IMR-90 (cell line): ENCODE measurements at regions not wholly inside any gene's neighbourhood (a gene's known extent, or its start where the extent isn't known, plus 50 kb on each side); places are given as distances from the start of the nearest gene placed in this dataset.

Experiments
- ATAC-seq: fragments of 200-7000 bp; cut with Tn5 transposase; 2 replicates; pipeline ENCODE4 v1.9.1; 2020; ENCODE audit warnings: low read depth, mild to moderate bottlenecking, moderate library complexity
- BruUV-seq: library from RNA; stranded (reverse); fragments of 400-500 nt; replicated peaks from 2 replicates; lab custom pipeline; 2021; lab: Mats Ljungman, UMichigan
- CTCF ChIA-PET: fragments of 300-600 bp; formaldehyde crosslinking; extraction: SDS; loops from one replicate; lab custom pipeline; 2021; ENCODE audit warnings: antibody characterized with exemption; lab: Yijun Ruan, JAX
- POLR2A ChIA-PET: fragments of 300-600 bp; sonication (Branson Sonifier 250); formaldehyde crosslinking; loops from one replicate; lab custom pipeline; 2022; ENCODE audit warnings: antibody characterized with exemption; ENCODE audit not compliant: unreplicated experiment; lab: Charles Lee
- DNase-seq: peaks from one replicate; pipeline ENCODE4 v3.0.0; 2013
- H2AFZ ChIP-seq: replicated peaks from 2 replicates; pipeline ENCODE3; 2013; ENCODE audit warnings: low read length, mild to moderate bottlenecking; ENCODE audit not compliant: poor library complexity
- H2AK5ac ChIP-seq: 2 replicates; pipeline ENCODE4 v1.6.1; 2013; ENCODE audit warnings: low read depth, low read length, inconsistent platforms
- H2AK9ac ChIP-seq: replicated peaks from 2 replicates; pipeline ENCODE3; 2013; ENCODE audit warnings: mild to moderate bottlenecking, low read depth, low read length, moderate library complexity; ENCODE audit not compliant: poor library complexity
- H2BK120ac ChIP-seq: 2 replicates; pipeline ENCODE4 v1.6.1; 2013; ENCODE audit warnings: low read depth, low read length, inconsistent platforms
- H2BK15ac ChIP-seq: 3 replicates; pipeline ENCODE4 v1.6.1; 2013; ENCODE audit warnings: low read depth, low read length, inconsistent platforms
- H2BK20ac ChIP-seq: 2 replicates; pipeline ENCODE4 v1.6.1; 2013; ENCODE audit warnings: low read depth, mild to moderate bottlenecking, inconsistent platforms, low read length, moderate library complexity
- H2BK5ac ChIP-seq: 2 replicates; pipeline ENCODE4 v1.6.1; 2013; ENCODE audit warnings: mild to moderate bottlenecking, low read depth, low read length, inconsistent platforms; ENCODE audit not compliant: poor library complexity, severe bottlenecking
- H3K14ac ChIP-seq: replicated peaks from 2 replicates; pipeline ENCODE4 v1.6.1; 2013; ENCODE audit warnings: low read depth, low read length, inconsistent platforms
- H3K18ac ChIP-seq: 2 replicates; pipeline ENCODE4 v1.6.1; 2013; ENCODE audit warnings: low read depth, low read length, control low read depth
- H3K23ac ChIP-seq: 2 replicates; pipeline ENCODE4 v1.6.1; 2013; ENCODE audit warnings: low read depth, low read length, inconsistent platforms
- H3K27ac ChIP-seq: 2 replicates; pipeline ENCODE4 v1.5.1; 2013; ENCODE audit warnings: mild to moderate bottlenecking, control low read depth, low read length; ENCODE audit not compliant: insufficient read depth
- H3K27me3 ChIP-seq: 2 replicates; pipeline ENCODE4 v1.6.1; 2013; ENCODE audit warnings: low read length; ENCODE audit not compliant: control insufficient read depth, insufficient read depth
- H3K36me3 ChIP-seq: 2 replicates; pipeline ENCODE4 v1.6.1; 2013; ENCODE audit warnings: low read length, mixed read lengths; ENCODE audit not compliant: control insufficient read depth, insufficient read depth
- H3K4ac ChIP-seq: 2 replicates; pipeline ENCODE4 v1.6.1; 2013; ENCODE audit warnings: low read depth, low read length, inconsistent platforms
- H3K4me1 ChIP-seq: 2 replicates; pipeline ENCODE4 v1.6.1; 2013; ENCODE audit warnings: low read length, mixed read lengths; ENCODE audit not compliant: control insufficient read depth, insufficient read depth
- H3K4me2 ChIP-seq: 2 replicates; pipeline ENCODE4 v1.6.1; 2013; ENCODE audit warnings: low read depth, mild to moderate bottlenecking, control low read depth, low read length, moderate library complexity
- H3K4me3 ChIP-seq: 2 replicates; pipeline ENCODE4 v1.5.1; 2013; ENCODE audit warnings: low read depth, mild to moderate bottlenecking, control low read depth, low read length, moderate library complexity; ENCODE audit not compliant: insufficient read depth
- H3K56ac ChIP-seq: 2 replicates; pipeline ENCODE4 v1.6.1; 2013; ENCODE audit warnings: low read length, inconsistent platforms; ENCODE audit not compliant: insufficient read depth; ENCODE audit errors: extremely low read depth
- H3K79me1 ChIP-seq, 2 experiments: 2 replicates each; pipeline ENCODE4 v1.6.1; 2013; ENCODE audit warnings: low read length in 2 of 2, inconsistent platforms in 1 of 2, low read depth in 1 of 2
- H3K9ac ChIP-seq: 2 replicates; pipeline ENCODE4 v1.6.1; 2013; ENCODE audit warnings: low read depth, low read length, control low read depth
- H3K9me1 ChIP-seq: 2 replicates; pipeline ENCODE4 v1.6.1; 2013; ENCODE audit warnings: low read length, inconsistent platforms; ENCODE audit not compliant: insufficient read depth
- H3K9me3 ChIP-seq: 2 replicates; pipeline ENCODE4 v1.6.1; 2013; ENCODE audit warnings: low read length; ENCODE audit not compliant: control insufficient read depth, insufficient read depth
- H4K20me1 ChIP-seq: 2 replicates; pipeline ENCODE4 v1.6.1; 2013; ENCODE audit warnings: low read length, inconsistent platforms; ENCODE audit not compliant: insufficient read depth
- H4K5ac ChIP-seq: 2 replicates; pipeline ENCODE4 v1.6.1; 2013; ENCODE audit warnings: mild to moderate bottlenecking, low read depth, low read length, control low read depth
- H4K8ac ChIP-seq, 2 experiments: 2 replicates each; pipeline ENCODE4 v1.6.1; 2013; ENCODE audit warnings: low read depth in 2 of 2, low read length in 2 of 2, control low read depth in 1 of 2, inconsistent platforms in 1 of 2
- H4K91ac ChIP-seq: 2 replicates; pipeline ENCODE4 v1.6.1; 2013; ENCODE audit warnings: low read depth, low read length, inconsistent platforms; ENCODE audit not compliant: insufficient read depth
- BHLHE40 ChIP-seq: fragments of 150-350 bp; IDR thresholded peaks from 2 replicates; pipeline ENCODE4 v1.6.1; 2016; ENCODE audit warnings: mild to moderate bottlenecking, low read depth, low read length
- CEBPB ChIP-seq: IDR thresholded peaks from 2 replicates; pipeline ENCODE4 v1.6.1; 2012; ENCODE audit warnings: low read depth, low read length, improper control_type of control experiment
- CHD1 ChIP-seq: IDR thresholded peaks from 2 replicates; pipeline ENCODE4 v1.6.1; 2012; ENCODE audit warnings: low read depth, low read length, improper control_type of control experiment
- ELK1 ChIP-seq: fragments of 150-350 bp; IDR thresholded peaks from 2 replicates; pipeline ENCODE4 v1.6.1; 2016; ENCODE audit warnings: low read depth, mild to moderate bottlenecking, low read length, moderate library complexity, borderline replicate concordance
- FOS ChIP-seq: fragments of 150-350 bp; IDR thresholded peaks from 2 replicates; pipeline ENCODE4 v1.6.1; 2016; ENCODE audit warnings: low read depth, low read length
- MAFK ChIP-seq: IDR thresholded peaks from 2 replicates; pipeline ENCODE4 v1.6.1; 2012; ENCODE audit warnings: low read depth, low read length, improper control_type of control experiment
- MAZ ChIP-seq: IDR thresholded peaks from 2 replicates; pipeline ENCODE4 v1.6.1; 2012; ENCODE audit warnings: low read depth, mild to moderate bottlenecking, low read length, improper control_type of control experiment, moderate library complexity, borderline replicate concordance
- MXI1 ChIP-seq: IDR thresholded peaks from 2 replicates; pipeline ENCODE4 v1.6.1; 2012; ENCODE audit warnings: low read depth, mild to moderate bottlenecking, low read length, moderate library complexity, borderline replicate concordance
- NFE2L2 ChIP-seq: fragments of 150-350 bp; IDR thresholded peaks from 2 replicates; pipeline ENCODE4 v1.6.1; 2016; ENCODE audit warnings: low read depth, mild to moderate bottlenecking, low read length
- RAD21 ChIP-seq: IDR thresholded peaks from 2 replicates; pipeline ENCODE4 v1.6.1; 2012; ENCODE audit warnings: low read length, improper control_type of control experiment
- RCOR1 ChIP-seq: IDR thresholded peaks from 2 replicates; pipeline ENCODE4 v1.6.1; 2012; ENCODE audit warnings: mild to moderate bottlenecking, low read length, improper control_type of control experiment; ENCODE audit not compliant: insufficient replicate concordance
- RFX5 ChIP-seq: IDR thresholded peaks from 2 replicates; pipeline ENCODE4 v1.8.0; 2012; ENCODE audit warnings: low read depth, mild to moderate bottlenecking, low read length, moderate library complexity
- SMC3 ChIP-seq: fragments of 150-350 bp; IDR thresholded peaks from 2 replicates; pipeline ENCODE4 v1.6.1; 2016; ENCODE audit warnings: low read depth, mild to moderate bottlenecking, antibody characterized with exemption, low read length, moderate library complexity
- WGBS, 2 experiments: methylation state at CpG; one replicate each; pipeline versions ENCODE4 v1.1.5 to v1.1.7; 2013; ENCODE audit warnings: missing lambda C conversion rate in 2 of 2; ENCODE audit not compliant: insufficient read length in 1 of 2; ENCODE audit errors: extremely low coverage in 2 of 2; 5-methylcytosine and 5-hydroxymethylcytosine counted together
- dilution Hi-C: fragments of 300-500 bp; cut with HindIII; formaldehyde crosslinking; loops from one replicate; pipeline ENCODE4 v1.14.3; 2018; ENCODE audit warnings: low sequenced_read_pairs; ENCODE audit not compliant: unreplicated experiment
- in situ Hi-C: fragments of 300-500 bp; cut with MboI; formaldehyde crosslinking; loops from 3 replicates; pipeline ENCODE4 v1.14.3; 2019; ENCODE audit warnings: low sequenced_read_pairs, inconsistent platforms, mixed read lengths
- intact Hi-C: fragments of 100-400 bp; cut with micrococcal nuclease; formaldehyde crosslinking; loops from 2 replicates; pipeline ENCODE4 v1.10.0; 2022
- TF ChIP-seq, protein P1 (sequence below): fragments of 150-350 bp; IDR thresholded peaks from 2 replicates; pipeline ENCODE4 v1.6.1; 2017; ENCODE audit warnings: mild to moderate bottlenecking, antibody characterized with exemption, low read length, low read depth

- peak overlapping the region; percentile 22 for H2BK5ac ChIP-seq
- peaks cover 35% of the 10 kb centered on the region for H3K9me1 ChIP-seq
- in situ Hi-C loops, result no loop called here
- no TSS peak for BruUV-seq
- H2BK120ac ChIP-seq, result 0 out of 2 replicates have a peak overlapping the region, but pooled peaks have one; percentile 1
- H3K36me3 ChIP-seq, result peaks cover 7% of the 10 kb centered on the region
- peak overlapping the region; percentile 18; the same call in 1 of the 2 replicates for H3K23ac ChIP-seq
- no peaks in the 10 kb centered on the region for H3K9me3 ChIP-seq
- H3K4me1 ChIP-seq, result peaks cover 21% of the 10 kb centered on the region
- no peaks in the 10 kb centered on the region for H3K27me3 ChIP-seq
- H4K91ac ChIP-seq, result peak overlapping the region; percentile 23
- H2AK5ac ChIP-seq, result peak overlapping the region; percentile 54
- H4K5ac ChIP-seq, result peak overlapping the region; percentile 24; the same call in 1 of the 2 replicates
- POLR2A ChIA-PET, result no interaction called here
- H3K4me2 ChIP-seq, result peak overlapping the region; percentile 69
- peak overlapping the region in 1 of 2 experiments; percentile 28; a peak in 1 of 4 replicates for H4K8ac ChIP-seq
- H2AK9ac ChIP-seq, result peak overlapping the region; percentile 30
- peak overlapping the region; percentile 10 for H3K14ac ChIP-seq
- peaks cover 42 to 87% of the 10 kb centered on the region in 2 experiments for H3K79me1 ChIP-seq
- peak overlapping the region; percentile 5 for H2AFZ ChIP-seq
- intact Hi-C loops, result no loop called here
- DNase-seq (no peak), ATAC-seq (no peak)
- H2BK15ac ChIP-seq, result no peak overlapping the region; the same call in 2 of the 3 replicates
- TF ChIP-seq, protein P1, sequence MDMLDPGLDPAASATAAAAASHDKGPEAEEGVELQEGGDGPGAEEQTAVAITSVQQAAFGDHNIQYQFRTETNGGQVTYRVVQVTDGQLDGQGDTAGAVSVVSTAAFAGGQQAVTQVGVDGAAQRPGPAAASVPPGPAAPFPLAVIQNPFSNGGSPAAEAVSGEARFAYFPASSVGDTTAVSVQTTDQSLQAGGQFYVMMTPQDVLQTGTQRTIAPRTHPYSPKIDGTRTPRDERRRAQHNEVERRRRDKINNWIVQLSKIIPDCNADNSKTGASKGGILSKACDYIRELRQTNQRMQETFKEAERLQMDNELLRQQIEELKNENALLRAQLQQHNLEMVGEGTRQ, result no peak
- TF ChIP-seq SMC3 (no peak), RCOR1 (no peak), RFX5 (no peak), MAZ (no peak), MAFK (no peak), BHLHE40 (no peak), CHD1 (no peak), MXI1 (no peak), CEBPB (no peak), NFE2L2 (no peak), RAD21 (no peak), FOS (no peak), ELK1 (no peak)
- dilution Hi-C loops, result no loop called here
- CTCF ChIA-PET, result interaction anchor here (0.7 kb wide), 1 partner anchor 198 kb away, joined by 3 read pairs; no protein-coding TSS in a partner anchor
- peak overlapping the region; percentile 39; the same call in 1 of the 2 replicates for H3K56ac ChIP-seq
- peak overlapping the region; percentile 38; the same call in 1 of the 2 replicates for H3K9ac ChIP-seq
- no peak overlapping the region for H3K4me3 ChIP-seq
- H2BK20ac ChIP-seq, result no peak overlapping the region
- H3K27ac ChIP-seq, result peak overlapping the region; percentile 67; the same call in 1 of the 2 replicates
- peaks cover 32% of the 10 kb centered on the region for H4K20me1 ChIP-seq
- WGBS, 2 experiments, result 80% methylated on average over 4 of the region's 18 CpGs; no CpG with 5 or more reads in 1 of the 2 experiments
- H3K4ac ChIP-seq, result peak overlapping the region; percentile 14
- peak overlapping the region; percentile 33; the same call in 1 of the 2 replicates for H3K18ac ChIP-seq
Observed at GRCh38 chr2:120893811-120894584, 158.3 kb downstream of the GLI2 start.
